ENCODE measurements at regions not wholly inside any gene's neighbourhood (a gene's known extent, or its start where the extent isn't known, plus 50 kb on each side); places are given as distances from the start of the nearest gene placed in this dataset.

DNA sequence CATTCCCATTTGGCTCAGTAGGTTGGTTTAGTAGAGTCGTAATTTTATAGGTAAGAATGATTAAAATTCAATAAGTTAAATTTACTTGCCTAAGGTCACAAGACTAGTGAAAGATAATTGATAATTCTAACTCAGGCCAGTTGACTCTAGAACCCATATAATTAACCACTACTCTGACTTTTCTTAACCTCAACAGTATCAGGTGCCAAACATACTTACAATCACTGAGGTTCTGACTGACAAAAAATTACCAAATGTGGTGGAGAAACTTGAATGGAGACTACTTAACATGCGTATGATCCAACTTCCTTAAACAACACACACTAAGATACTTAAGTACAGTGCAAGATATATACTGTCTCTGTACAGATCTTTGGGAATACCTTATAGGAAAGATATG, 667.3 kb upstream of the SORCS1 start:
- 88 to 92% methylated on average over 2 of the region's 2 CpGs for WGBS, 2 donors
- TF ChIP-seq POLR2AphosphoS5 (IDR thresholded peaks at IDR 0.05) (no peak), POLR2A (IDR thresholded peaks at IDR 0.05) (no peak), EP300 (IDR thresholded peaks at IDR 0.05) (no peak)
- TF ChIP-seq, protein P1, sequence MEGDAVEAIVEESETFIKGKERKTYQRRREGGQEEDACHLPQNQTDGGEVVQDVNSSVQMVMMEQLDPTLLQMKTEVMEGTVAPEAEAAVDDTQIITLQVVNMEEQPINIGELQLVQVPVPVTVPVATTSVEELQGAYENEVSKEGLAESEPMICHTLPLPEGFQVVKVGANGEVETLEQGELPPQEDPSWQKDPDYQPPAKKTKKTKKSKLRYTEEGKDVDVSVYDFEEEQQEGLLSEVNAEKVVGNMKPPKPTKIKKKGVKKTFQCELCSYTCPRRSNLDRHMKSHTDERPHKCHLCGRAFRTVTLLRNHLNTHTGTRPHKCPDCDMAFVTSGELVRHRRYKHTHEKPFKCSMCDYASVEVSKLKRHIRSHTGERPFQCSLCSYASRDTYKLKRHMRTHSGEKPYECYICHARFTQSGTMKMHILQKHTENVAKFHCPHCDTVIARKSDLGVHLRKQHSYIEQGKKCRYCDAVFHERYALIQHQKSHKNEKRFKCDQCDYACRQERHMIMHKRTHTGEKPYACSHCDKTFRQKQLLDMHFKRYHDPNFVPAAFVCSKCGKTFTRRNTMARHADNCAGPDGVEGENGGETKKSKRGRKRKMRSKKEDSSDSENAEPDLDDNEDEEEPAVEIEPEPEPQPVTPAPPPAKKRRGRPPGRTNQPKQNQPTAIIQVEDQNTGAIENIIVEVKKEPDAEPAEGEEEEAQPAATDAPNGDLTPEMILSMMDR (IDR thresholded peaks at IDR 0.05) = no peak
- H3K4me1 ChIP-seq = no peaks in the 10 kb centered on the region
- no peak for DNase-seq
- no peak overlapping the region for H3K4me3 ChIP-seq
- H3K36me3 ChIP-seq = no peaks in the 10 kb centered on the region
- H3K27ac ChIP-seq = no peak overlapping the region
- H3K9me3 ChIP-seq = no peaks in the 10 kb centered on the region
- intact Hi-C loops (cut with DNase I) = no loop called here
- H3K27me3 ChIP-seq = no peaks in the 10 kb centered on the region

DNA sequence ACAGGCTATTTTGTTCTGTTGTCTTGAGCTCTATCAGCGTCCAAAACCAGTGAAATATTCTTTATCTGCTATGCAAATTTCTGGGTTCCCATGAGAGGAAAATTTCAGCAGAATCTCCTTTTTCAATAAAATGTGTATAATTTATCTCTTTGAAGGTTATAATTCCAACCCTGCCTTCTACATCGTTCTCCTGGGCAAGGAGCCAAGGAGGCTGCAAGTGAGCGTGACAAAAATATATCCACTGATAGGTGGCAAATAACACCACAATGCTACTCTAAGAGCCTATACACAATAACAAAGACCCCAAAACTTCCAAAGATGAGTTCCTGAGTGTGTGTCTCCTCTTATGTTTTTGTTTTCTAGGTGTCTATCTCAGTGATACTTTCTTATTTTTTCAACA, 664.7 kb upstream of the SORCS1 start:
- no peak overlapping the region for H3K27ac ChIP-seq
- WGBS, 2 donors = 52 to 56% methylated on average over 3 of the region's 3 CpGs
- no peaks in the 10 kb centered on the region for H3K4me1 ChIP-seq
- H3K27me3 ChIP-seq = no peaks in the 10 kb centered on the region
- DNase-seq = no peak
- TF ChIP-seq, protein P1 (IDR thresholded peaks at IDR 0.05) = no peak
- intact Hi-C loops (cut with DNase I) = no loop called here
- H3K9me3 ChIP-seq = no peaks in the 10 kb centered on the region
- no peaks in the 10 kb centered on the region for H3K36me3 ChIP-seq
- no peak overlapping the region for H3K4me3 ChIP-seq

DNA sequence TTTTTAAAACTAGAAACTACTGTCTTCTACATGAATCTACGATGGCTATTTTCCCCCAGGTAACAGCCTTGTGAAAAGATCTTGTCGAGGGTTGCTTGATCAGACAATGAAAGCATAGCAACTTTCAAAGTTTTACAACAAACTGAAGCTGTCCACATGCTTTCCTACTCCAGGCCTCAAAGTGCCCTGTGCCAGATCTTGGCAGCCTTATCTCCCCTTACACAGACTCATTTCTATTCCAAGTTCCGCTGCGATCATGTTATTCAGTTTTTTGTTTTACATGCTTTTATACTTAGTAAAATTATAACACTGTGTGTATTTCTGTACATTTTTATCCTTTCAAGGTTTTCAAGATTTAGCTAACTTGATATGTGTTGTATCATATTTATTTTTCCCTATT, 661.7 kb upstream of the SORCS1 start:
- H3K27me3 ChIP-seq = no peaks in the 10 kb centered on the region
- intact Hi-C loops (cut with DNase I) = no loop called here
- no peaks in the 10 kb centered on the region for H3K9me3 ChIP-seq
- DNase-seq = no peak
- no peak overlapping the region for H3K4me3 ChIP-seq
- TF ChIP-seq, protein P1 (IDR thresholded peaks at IDR 0.05) = no peak
- TF ChIP-seq POLR2A (IDR thresholded peaks at IDR 0.05) = no peak
- no peak for TF ChIP-seq EP300 (IDR thresholded peaks at IDR 0.05)
- no peaks in the 10 kb centered on the region for H3K4me1 ChIP-seq
- no peaks in the 10 kb centered on the region for H3K36me3 ChIP-seq
- WGBS, 2 donors = 87 to 91% methylated on average over 4 of the region's 4 CpGs
- no peak overlapping the region for H3K27ac ChIP-seq

DNA sequence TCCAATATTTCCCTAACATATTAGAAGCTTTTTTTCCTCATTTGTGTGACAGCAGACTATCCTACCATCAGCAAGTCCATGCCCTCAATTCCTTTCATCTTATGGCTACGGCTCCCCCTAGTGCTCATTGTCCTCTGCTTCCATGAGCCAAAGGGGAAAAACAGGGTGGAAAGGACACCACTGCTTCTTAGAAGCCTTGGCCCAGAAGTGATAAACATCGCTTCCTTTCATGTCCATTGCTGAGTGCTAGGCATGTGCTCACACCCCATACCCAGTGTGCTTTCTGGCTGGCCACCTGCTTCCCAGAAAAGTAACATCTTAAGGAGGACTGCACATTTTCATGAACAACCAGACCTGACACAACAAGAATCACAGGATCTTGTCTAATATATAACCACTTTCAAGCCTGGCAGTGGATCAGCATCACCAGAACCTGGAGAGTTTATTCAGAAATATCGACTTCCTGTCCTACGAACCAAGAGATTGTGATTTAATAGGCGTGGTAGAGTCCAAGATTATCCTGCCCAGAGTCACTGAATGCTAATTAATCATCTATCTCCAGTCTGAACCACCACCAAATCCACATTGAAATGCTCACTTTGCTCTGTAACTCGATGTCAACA, 650.5 kb upstream of the SORCS1 start:
- Histone ChIP-seq H3K4me1 (no peaks in the 10 kb centered on the region), H3K36me3 (no peaks in the 10 kb centered on the region), H3K27me3 (no peaks in the 10 kb centered on the region), H3K27ac (no peak overlapping the region), H3K9me3 (no peaks in the 10 kb centered on the region), H3K4me3 (no peak overlapping the region)
- DNase-seq = peak; percentile 75
- 27 to 49% methylated on average over 6 of the region's 6 CpGs for WGBS, 2 donors
- intact Hi-C loops (cut with DNase I) = loop anchor here (5.0 to 10.0 kb wide), 4 partner anchors 650 to 1190 kb away; partner anchors contain the start of gene SORCS1
- no peak for TF ChIP-seq EP300 (IDR thresholded peaks at IDR 0.05)
- TF ChIP-seq, protein P1 (IDR thresholded peaks at IDR 0.05) = peak; percentile 33 to 57 (median 46)
- TF ChIP-seq POLR2A (IDR thresholded peaks at IDR 0.05) = no peak
- TF ChIP-seq POLR2AphosphoS5 (IDR thresholded peaks at IDR 0.05) = peak in 1 of 4 donors; percentile 16
